ENCODE measurements at regions not wholly inside any gene's neighbourhood (a gene's known extent, or its start where the extent isn't known, plus 50 kb on each side); places are given as distances from the start of the nearest gene placed in this dataset.

DNA sequence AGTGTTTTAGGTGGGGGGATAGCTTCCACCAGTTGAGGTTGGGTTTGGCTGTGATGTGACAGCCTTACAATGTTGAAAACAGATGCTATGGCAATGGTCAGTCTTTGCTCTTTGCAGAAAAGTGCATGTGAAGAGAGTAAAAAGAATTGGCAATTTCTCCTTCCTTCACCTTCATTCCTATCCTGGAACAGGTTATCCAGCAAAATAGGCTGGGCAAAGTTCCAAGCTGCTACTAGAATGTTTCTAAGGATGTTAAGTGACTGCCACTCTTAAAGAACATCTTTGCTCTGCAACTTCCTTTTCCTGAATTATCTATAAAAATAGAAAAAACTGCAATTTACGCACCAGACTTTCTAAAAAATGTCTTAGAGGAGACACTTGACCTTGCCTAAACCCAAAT, 50.1 kb upstream of the MYCBP2 start:
- TF ChIP-seq, protein P1, sequence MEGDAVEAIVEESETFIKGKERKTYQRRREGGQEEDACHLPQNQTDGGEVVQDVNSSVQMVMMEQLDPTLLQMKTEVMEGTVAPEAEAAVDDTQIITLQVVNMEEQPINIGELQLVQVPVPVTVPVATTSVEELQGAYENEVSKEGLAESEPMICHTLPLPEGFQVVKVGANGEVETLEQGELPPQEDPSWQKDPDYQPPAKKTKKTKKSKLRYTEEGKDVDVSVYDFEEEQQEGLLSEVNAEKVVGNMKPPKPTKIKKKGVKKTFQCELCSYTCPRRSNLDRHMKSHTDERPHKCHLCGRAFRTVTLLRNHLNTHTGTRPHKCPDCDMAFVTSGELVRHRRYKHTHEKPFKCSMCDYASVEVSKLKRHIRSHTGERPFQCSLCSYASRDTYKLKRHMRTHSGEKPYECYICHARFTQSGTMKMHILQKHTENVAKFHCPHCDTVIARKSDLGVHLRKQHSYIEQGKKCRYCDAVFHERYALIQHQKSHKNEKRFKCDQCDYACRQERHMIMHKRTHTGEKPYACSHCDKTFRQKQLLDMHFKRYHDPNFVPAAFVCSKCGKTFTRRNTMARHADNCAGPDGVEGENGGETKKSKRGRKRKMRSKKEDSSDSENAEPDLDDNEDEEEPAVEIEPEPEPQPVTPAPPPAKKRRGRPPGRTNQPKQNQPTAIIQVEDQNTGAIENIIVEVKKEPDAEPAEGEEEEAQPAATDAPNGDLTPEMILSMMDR (IDR thresholded peaks at IDR 0.05) = no peak
- no peak for TF ChIP-seq POLR2A (IDR thresholded peaks at IDR 0.05)

Data from esophagus squamous epithelium (tissue), 4 donors.